HG03139 (cell line): ENCODE measurements at regions not wholly inside any gene's neighbourhood (a gene's known extent, or its start where the extent isn't known, plus 50 kb on each side); places are given as distances from the start of the nearest gene placed in this dataset.
"Not testable (repeated sequence)": the region's sequence is repeated elsewhere in the genome, so short reads cannot be mapped to it uniquely, and the experiment has no call there.

ENCODE experiments used
- ATAC-seq: cut with Tn5 transposase; IDR thresholded peaks from one replicate; pipeline ENCODE4 v1.9.1; 2021; ENCODE audit not compliant: unreplicated experiment

DNA sequence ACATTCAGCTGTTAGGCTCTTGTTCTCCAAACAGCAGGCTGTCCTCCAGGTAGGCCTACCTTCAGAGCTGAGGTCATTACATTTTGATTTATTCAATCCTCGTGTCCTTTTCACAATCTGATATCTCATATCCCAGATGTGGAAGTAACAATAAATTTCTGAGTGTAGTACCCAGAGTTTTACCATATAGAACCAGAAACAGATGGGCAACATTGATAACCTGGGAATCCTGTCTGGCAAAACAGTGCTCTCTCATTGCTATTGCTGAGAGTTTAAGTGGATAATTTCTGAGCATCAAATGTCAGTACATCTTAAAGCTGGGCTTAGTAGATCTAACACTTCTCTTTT, 1007.8 kb downstream of the REEP3 start:
- ATAC-seq, result no peak

DNA sequence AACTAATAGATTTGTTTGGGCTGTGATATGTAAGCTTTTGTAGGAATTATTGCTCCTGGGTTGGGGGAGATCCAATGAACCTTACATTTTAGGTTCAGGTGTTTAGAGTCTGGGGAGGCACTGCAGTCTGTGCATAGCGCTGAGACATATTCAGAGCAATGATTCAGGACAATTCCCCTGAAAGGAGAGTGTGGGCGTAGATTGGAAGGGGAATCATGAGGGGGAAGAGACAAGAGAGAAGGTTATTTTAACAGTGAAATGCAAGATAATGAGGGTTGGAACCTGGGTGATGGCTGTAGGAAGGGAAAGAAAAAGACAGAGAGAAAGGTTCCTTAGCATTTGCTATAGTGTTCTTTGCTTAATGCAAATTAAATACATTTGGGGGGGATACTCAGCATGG, 1013.4 kb downstream of the REEP3 start:
- no peak for ATAC-seq

DNA sequence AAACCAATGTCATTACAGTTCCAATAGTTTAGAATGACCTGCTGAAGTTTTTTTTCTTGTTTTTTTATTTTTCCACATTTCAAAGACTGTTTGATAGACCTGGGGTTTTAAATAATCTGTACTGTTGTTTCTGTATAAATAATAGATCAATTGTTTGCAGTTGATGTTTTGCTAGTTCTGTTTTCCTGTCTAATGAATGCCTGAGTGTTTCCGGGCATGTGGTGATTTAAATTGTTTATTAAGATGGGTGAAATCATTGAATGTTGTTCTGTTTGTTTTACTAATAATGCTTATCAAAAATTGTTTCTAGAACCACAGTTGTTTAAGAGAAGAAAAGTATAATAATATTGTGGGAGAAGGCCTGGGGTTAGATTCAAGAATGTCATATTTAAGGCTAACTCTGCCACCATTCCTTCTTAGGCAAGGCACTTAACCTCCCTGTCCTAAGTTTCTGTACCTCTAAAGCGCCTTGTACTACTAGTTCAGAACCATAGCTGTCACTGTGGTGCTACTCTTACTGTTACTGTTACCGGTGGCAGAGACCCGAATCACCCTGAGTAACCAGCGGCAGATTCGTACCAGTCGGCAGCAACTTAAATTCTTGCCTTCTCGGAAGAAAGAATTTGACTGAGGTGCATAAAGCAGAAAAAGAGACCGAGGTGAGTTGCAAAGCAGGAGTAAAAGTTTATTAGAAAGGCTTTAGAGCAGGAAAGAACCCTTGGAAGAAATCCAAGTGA, 1014.1 kb downstream of the REEP3 start:
- no peak for ATAC-seq

DNA sequence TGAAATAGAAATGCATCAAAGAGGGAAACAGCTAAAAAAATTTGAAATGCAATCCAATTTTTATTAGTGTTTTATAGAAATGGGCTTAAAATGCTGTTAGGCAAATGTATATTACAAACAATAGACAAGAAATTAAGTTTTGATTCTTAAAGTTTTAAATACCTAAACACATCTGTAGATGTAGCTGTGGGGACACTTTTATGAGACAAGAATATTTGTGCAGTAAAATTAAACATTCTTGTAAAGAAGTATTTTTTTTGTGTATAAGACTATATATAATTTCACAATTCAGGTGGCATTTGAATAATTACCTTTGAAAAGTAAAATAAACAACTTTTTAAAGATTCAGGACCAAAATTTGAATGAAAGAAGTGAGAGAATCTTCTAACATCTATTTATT, 1015.9 kb downstream of the REEP3 start:
- ATAC-seq, result no peak

- no peak for ATAC-seq
Observed at GRCh38 chr10:64537928-64538327, 1016.7 kb downstream of the REEP3 start.

GRCh38 chr10:64546073-64546472, 1024.9 kb downstream of the REEP3 start:
- ATAC-seq, result no peak

DNA sequence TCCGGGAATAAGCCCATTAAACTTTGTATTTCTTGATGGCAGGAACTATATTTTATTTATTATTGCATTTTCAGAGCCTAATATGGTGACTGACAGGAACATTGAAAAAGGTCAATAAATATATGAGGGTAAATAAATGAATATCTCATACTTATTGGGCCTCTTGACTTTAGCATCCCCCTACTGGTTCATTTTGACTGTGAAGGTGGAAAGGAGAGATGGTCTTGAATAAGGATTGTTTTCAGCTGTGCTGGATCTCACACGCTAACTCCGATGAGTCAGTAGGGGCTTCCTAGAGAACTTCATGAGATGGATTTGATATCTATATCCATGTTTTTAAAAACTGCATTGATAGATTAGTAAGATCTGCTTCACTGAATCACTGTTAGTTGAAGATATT, 1026.0 kb downstream of the REEP3 start:
- ATAC-seq, result no peak

- no peak for ATAC-seq
Observed at GRCh38 chr10:64555666-64556065, 1034.5 kb downstream of the REEP3 start.

GRCh38 chr10:64558094-64558835, 1037.1 kb downstream of the REEP3 start:
- ATAC-seq, result no peak

DNA sequence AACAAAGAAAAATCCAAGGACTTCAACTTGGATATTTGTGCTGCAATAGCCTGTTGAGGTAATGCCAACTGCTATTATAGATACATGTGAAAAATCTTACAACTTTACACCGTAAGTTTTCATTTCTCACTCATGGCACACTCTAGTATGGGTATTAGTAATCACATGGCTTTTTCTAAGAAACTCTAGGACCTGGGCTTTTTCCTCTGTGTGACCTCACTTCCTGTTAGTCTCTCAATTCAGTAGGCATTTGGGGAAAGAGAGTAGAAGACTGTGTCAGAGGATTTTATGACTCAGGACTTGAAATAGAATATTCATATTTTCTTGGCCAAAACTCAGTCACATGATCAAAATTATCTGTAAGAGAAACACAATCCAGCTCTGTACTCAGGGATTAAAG, 1049.9 kb downstream of the REEP3 start:
- no peak for ATAC-seq

DNA sequence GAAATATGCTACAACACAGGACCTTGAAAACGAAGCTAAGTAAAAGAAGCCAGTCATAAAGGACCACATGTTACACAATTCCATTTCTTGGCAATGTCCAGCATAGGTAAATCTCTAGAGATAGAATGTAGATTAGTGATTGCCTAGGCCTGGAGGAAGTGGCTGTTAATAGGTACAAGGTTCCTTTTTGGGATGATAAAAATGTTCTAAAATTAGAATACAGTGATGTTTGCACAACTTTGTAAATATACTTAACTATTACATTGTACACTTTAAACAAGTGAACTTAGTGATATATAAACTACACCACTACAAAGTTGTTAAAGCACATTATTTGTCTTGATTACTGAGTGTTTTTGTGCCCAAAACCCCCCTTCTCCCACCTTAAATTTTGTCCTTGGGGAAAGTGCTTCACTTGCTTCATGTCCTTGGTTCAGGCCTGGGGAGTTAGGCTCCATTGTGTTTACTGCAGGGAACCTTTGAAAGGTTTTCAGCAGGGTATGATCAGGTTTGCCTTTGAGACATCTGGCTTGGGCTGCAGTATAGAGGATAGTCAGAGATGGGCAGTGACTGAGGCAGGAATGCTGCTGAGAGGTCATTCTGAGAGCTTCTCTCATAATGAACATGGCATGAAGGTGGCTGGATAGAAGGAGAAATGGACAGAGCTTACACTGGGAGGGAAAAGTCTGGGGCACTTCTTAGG, 1052.6 kb downstream of the REEP3 start:
- ATAC-seq, result no peak

DNA sequence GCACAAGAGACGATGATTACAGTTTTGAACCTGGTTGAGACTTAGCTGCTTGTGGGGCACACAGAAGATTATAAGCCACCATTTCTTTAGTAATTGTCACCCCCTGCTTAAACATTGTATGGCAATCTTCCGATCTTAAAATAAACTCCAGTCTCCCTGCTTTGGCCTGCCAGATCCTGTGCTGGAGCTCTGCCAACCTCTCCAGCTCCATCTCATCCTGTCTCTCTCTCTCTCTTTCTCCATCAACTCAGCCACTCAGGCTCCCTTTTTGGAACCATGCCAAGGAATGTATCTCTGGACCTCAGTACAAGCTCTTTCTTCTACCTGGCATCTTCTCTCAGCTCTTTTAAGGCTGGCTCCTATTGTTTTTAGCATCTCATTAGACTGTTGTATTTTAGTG, 1053.2 kb downstream of the REEP3 start:
- no peak for ATAC-seq

DNA sequence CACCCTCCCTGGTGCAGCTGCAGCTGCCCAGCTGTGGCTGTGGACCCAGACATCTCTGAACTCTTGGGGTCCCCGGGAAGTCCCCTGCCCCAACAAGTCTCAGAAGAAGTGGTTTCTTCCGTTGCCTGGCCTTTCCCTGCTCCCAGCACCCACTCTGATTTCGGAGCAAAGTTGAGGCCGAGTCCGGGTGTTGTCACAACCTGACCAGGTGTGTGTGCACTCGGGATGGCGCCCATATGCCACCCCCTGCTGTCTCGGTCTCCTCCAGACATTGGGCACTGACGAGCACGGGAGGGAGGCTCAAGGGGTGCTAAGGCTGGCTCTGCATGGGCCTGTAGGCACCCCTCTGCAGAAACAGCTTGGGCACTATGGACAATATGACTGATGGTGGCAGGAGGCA, 1055.3 kb downstream of the REEP3 start:
- no peak for ATAC-seq

GRCh38 chr10:64578757-64579156, 1057.6 kb downstream of the REEP3 start:
- ATAC-seq, result not testable (repeated sequence)

DNA sequence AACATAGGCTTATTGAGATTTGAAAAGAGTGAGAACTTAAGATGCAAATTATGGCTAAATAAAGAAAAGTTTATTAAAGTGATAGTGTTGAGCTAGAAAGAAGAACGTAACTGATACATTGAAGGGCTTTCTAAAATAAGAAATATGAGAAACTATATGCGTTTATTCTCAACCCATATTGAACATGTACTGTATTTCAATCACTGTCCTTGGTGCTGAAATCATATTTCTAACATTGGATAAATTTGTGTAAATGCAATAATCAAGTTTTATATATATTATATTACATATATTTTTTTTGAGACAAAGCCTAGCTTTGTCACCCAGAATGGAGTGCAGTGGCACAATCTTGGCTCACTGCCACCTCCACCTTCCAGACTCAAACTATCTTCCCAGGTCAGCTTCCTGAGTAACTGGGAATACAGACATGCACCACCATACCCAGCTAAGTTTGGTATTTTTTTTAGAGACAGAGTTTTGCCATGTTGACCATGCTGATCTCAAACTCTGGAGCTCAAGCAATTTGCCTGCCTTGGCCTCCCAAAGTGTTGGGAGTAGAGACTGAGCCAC, 1065.8 kb downstream of the REEP3 start:
- no peak for ATAC-seq

GRCh38 chr10:64594072-64594471, 1072.9 kb downstream of the REEP3 start:
- ATAC-seq, result no peak

- ATAC-seq, result no peak
Observed at GRCh38 chr10:64598600-64598999, 1077.4 kb downstream of the REEP3 start.

- no peak for ATAC-seq
Observed at GRCh38 chr10:64601298-64601697, 1080.1 kb downstream of the REEP3 start.

- ATAC-seq, result no peak
Observed at GRCh38 chr10:64617085-64617484, 1095.9 kb downstream of the REEP3 start.

DNA sequence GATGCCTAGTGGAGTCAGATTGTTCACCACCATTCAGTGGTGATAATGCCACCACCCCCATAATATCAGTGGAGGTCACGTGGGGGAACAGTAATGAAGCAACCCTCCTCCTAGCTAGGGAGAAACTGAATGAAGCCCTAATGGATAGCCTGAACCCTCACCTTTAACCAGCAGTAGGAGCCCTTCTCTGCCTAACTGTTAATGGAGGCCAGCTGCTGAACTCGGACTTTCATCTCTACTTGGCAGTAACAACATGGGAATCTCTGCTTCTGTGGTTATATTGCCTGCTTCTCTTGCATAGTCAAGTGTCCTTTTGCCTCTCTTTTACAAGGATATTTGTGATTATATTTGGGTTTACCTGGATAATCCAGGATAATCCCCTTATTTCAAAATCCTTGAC, 1097.9 kb downstream of the REEP3 start:
- no peak for ATAC-seq

DNA sequence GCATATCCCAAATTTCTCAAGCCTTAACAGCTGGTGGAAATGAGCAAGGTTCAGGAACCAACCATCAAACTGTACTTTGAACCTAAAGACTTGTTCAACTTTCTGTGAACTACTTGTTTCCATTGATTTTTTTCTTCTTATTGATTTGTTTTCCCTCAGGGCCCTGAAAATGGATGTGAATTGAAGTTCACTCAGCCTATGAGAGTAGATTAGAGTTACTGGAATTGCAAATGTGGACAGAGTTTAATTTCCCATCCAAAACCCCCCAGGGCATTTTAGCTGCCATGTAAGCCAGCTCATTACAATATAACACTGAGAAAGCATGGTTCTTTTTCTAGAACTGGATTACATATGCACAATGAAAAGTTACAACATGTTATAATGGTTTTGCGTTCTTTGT, 1105.7 kb downstream of the REEP3 start:
- no peak for ATAC-seq

DNA sequence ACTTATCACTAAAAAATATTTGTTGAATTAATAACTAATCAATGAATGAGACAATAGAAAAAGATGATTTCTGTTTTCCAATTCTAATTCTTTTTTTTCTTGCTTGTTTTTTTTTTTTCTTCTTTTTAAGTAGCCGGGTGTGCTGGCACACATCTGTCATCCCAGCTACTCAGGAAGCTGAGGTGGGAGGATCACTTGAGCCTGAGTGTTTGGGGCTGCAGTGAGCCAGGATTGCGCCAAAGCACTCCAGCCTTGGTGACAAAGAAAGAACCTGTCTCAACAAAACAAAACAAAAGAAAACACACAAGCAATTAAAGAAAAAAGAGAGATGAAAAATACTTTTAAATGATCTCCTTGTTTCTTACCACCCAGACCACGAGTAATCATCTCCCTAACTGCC, 1109.3 kb downstream of the REEP3 start:
- ATAC-seq, result no peak
